CD4-positive, alpha-beta T cell treated with Interleukin-4 for 1 hour (primary cell): ENCODE measurements at regions not wholly inside any gene's neighbourhood (a gene's known extent, or its start where the extent isn't known, plus 50 kb on each side); places are given as distances from the start of the nearest gene placed in this dataset.
"Not testable (repeated sequence)": the region's sequence is repeated elsewhere in the genome, so short reads cannot be mapped to it uniquely, and the experiment has no call there.

ENCODE experiments used
- DNase-seq, 2 donors: peaks; one replicate each; pipeline ENCODE4 v3.0.0-alpha.2; 2020 to 2022

DNA sequence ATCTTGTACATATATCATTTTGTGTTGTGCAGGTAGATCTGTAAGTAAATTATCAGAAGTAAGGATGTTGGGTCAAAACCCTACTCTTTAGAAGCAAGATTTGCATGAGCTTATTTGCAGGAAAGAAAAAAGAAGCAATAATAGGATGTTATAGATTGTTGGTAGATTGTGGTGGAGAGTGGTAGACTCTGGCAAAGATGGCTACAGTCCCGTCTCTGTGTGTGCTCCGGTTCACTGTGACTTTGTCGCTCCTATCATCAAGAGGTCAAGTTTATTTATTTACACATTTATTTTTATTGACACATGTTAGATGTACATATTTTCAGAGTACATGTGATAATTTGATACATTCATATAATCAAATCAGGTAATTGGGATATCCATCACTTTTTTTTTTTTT is 81.0 kb upstream of the NDUFV2 start:
- DNase-seq, result no peak

GRCh38 chr18:9022397-9023155 is 79.9 kb upstream of the NDUFV2 start:
- no peak for DNase-seq

- DNase-seq, result not testable (repeated sequence)
Measured at GRCh38 chr18:9024031-9024646, 78.4 kb upstream of the NDUFV2 start.

- no peak for DNase-seq
Measured at GRCh38 chr18:9025091-9025838, 77.2 kb upstream of the NDUFV2 start.

- no peak for DNase-seq
Measured at GRCh38 chr18:9029131-9029530, 73.4 kb upstream of the NDUFV2 start.

- DNase-seq, result no peak
Measured at GRCh38 chr18:9032519-9032918, 70.0 kb upstream of the NDUFV2 start.

DNA sequence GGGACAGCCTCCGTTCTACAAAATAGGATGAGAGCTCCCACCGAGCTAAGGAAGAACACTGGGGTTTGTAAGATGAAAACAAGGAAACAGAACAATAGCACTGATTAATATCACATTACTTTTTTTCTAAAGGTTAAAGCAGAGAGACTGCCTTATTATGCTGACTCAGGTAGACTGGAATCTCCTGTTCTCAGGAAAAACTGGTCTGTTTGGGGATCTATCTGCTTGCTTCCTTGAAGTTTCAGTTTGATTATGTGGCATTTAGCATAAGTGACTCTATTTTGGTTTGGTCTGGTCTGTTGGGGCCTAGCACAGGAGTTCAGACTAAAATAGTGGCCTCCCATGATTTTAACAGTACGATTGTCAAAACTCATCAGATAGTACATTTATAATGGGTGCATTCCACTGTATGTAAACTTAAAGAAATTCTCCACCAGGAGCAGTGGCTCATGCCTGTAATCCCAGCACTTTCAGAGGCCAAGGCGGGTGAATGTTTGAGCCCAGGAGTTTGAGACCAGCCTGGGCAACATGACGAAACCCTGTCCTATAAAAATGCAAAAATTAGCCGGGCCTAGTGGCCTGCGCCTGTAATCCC is 64.1 kb upstream of the NDUFV2 start:
- no peak for DNase-seq

- no peak for DNase-seq
Measured at GRCh38 chr18:9039441-9040071, 62.9 kb upstream of the NDUFV2 start.

GRCh38 chr18:9042766-9043481 is 59.6 kb upstream of the NDUFV2 start:
- no peak for DNase-seq

- no peak for DNase-seq
Measured at GRCh38 chr18:9043581-9043980, 58.9 kb upstream of the NDUFV2 start.

GRCh38 chr18:9047715-9048114 is 54.8 kb upstream of the NDUFV2 start:
- no peak for DNase-seq

DNA sequence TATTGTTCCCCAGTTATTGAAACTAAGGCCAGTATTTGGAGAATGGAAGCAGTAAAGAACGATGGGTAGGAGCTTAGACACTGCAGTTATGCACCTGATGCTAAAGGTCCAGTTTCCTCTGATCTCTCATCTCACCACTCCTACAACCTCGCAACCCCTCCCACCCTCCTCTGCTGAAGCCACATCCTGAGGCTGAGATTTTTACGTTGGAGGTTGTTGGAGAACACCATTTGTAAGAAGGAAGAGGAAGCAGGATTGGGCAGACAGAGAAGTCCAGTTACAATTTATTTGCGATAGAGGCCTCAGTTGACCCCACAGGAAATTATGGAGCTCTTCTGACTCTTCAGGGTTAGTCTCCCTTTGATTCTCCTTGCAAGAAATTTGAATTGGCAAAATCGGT is 54.3 kb upstream of the NDUFV2 start:
- no peak for DNase-seq

DNA sequence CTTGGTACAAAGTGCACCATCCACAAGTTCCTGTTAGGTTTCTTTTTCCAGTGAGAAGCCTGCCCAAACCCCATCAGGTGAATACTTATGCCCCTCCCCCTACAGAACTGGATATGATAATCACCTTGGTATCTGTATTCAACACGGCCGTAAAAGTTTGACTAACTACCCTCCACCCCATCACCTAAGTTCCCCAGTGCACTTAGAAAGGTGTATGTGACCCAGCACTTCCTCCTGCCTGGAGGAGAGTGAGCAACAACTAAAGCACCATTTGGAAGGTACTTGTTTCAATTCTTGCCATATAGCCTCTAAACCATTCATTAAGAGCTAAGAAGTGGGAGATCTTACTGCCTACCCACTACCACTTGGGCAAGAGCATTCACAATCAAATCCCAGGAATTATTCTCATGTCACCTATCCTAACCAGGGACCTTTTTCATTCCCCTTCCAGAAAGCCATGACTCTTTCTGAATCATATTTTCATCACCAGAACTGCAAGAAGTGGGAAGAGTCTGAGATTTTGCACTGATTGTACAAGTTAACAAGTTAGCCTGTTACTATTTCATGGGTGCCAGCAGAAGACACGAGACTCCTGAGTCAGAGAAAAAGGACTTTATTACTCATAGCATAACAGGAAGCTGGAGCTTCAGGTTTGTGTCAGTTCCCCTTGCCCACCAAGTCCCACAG is 53.5 kb upstream of the NDUFV2 start:
- DNase-seq, result no peak

GRCh38 chr18:9049495-9049809 is 53.0 kb upstream of the NDUFV2 start:
- DNase-seq, result no peak

GRCh38 chr18:9050628-9051284 is 51.7 kb upstream of the NDUFV2 start:
- DNase-seq, result not testable (repeated sequence)
